H1 (cell line): ENCODE measurements at regions not wholly inside any gene's neighbourhood (a gene's known extent, or its start where the extent isn't known, plus 50 kb on each side); places are given as distances from the start of the nearest gene placed in this dataset.

ENCODE experiments used
- CTCF ChIA-PET: fragments of 300-600 bp; sonication (Branson Sonifier 250); formaldehyde crosslinking; loops from one replicate; lab custom pipeline; 2021; ENCODE audit not compliant: partially characterized antibody; lab: Charles Lee
- POLR2A ChIA-PET: fragments of 300-600 bp; sonication (Branson Sonifier 250); formaldehyde crosslinking; loops from one replicate; lab custom pipeline; 2021; ENCODE audit warnings: inconsistent platforms; ENCODE audit not compliant: partially characterized antibody; lab: Charles Lee
- DNase-seq, 2 experiments: peaks; one replicate each; pipeline versions ENCODE4 v3.0.0 to v3.0.0-alpha.2; 2010 to 2022; ENCODE audit warnings: low spot score in 2 of 2, low read depth in 1 of 2, mixed read lengths in 1 of 2
- FAIRE-seq: peaks from 2 replicates; lab custom pipeline; 2011; peaks lifted over from hg19 to GRCh38; lab: Jason Lieb, UNC
- H2AFZ ChIP-seq: 2 replicates; pipeline ENCODE4 v1.8.1; 2012; ENCODE audit warnings: low read length, inconsistent platforms
- H2AK5ac ChIP-seq: 2 replicates; pipeline ENCODE4 v1.6.1; 2013; ENCODE audit warnings: low read depth, low read length
- H2BK120ac ChIP-seq: replicated peaks from 2 replicates; pipeline ENCODE3; 2013; ENCODE audit warnings: low read depth, low read length, inconsistent platforms
- H2BK12ac ChIP-seq: 2 replicates; pipeline ENCODE4 v1.6.1; 2013; ENCODE audit warnings: low read depth, low read length
- H2BK15ac ChIP-seq: 2 replicates; pipeline ENCODE4 v1.6.1; 2013; ENCODE audit warnings: low read length
- H2BK20ac ChIP-seq: 2 replicates; pipeline ENCODE4 v1.6.1; 2013; ENCODE audit warnings: low read length
- H2BK5ac ChIP-seq: 2 replicates; pipeline ENCODE4 v1.6.1; 2013; ENCODE audit warnings: low read depth, low read length
- H3K14ac ChIP-seq: 2 replicates; pipeline ENCODE4 v1.6.1; 2013; ENCODE audit warnings: inconsistent platforms; ENCODE audit not compliant: insufficient read length
- H3K18ac ChIP-seq: 2 replicates; pipeline ENCODE4 v1.6.1; 2013; ENCODE audit warnings: low read length; ENCODE audit errors: extremely low read depth
- H3K23ac ChIP-seq: 2 replicates; pipeline ENCODE4 v1.6.1; 2013; ENCODE audit warnings: inconsistent platforms; ENCODE audit not compliant: insufficient read length
- H3K23me2 ChIP-seq: 2 replicates; pipeline ENCODE4 v1.6.1; 2013; ENCODE audit warnings: low read depth, low read length
- H3K27ac ChIP-seq: 2 replicates; pipeline ENCODE4 v1.6.1; 2011; ENCODE audit warnings: low read depth, low read length, inconsistent platforms
- H3K27me3 ChIP-seq, 4 experiments: replicated peaks in 1 of 4; 1 replicate in 1 of 4; 2 replicates in 3 of 4; pipeline versions ENCODE4 v1.6.1 to v1.8.1; 2011 to 2013; ENCODE audit warnings: low read length in 3 of 4, mild to moderate bottlenecking in 3 of 4, inconsistent platforms in 2 of 4, mixed read lengths in 2 of 4, moderate library complexity in 1 of 4; ENCODE audit not compliant: control insufficient read depth in 3 of 4, insufficient read depth in 3 of 4; ENCODE audit errors: extremely low read depth in 1 of 4
- H3K36me3 ChIP-seq, 4 experiments: 2 replicates each; pipeline versions ENCODE4 v1.6.1 to v1.8.1; 2011 to 2013; ENCODE audit warnings: mild to moderate bottlenecking in 4 of 4, low read length in 3 of 4, moderate library complexity in 2 of 4, control low read depth in 1 of 4, inconsistent platforms in 1 of 4; ENCODE audit not compliant: insufficient read depth in 4 of 4, control insufficient read depth in 2 of 4
- H3K4ac ChIP-seq: replicated peaks from 2 replicates; pipeline ENCODE3; 2013; ENCODE audit warnings: low read length, low read depth, mixed read lengths, inconsistent platforms; ENCODE audit not compliant: insufficient read length
- H3K4me1 ChIP-seq, 4 experiments: replicated peaks in 1 of 4; 1 replicate in 1 of 4; 2 replicates in 3 of 4; pipeline versions ENCODE4 v1.6.1 to v1.8.1; 2011 to 2013; ENCODE audit warnings: low read length in 3 of 4, inconsistent platforms in 2 of 4, mixed read lengths in 1 of 4; ENCODE audit not compliant: insufficient read depth in 4 of 4, control insufficient read depth in 3 of 4
- H3K4me2 ChIP-seq, 2 experiments: 2 replicates each; pipeline versions ENCODE4 v1.6.1 to v1.8.1; 2011 to 2013; ENCODE audit warnings: low read depth in 2 of 2, low read length in 2 of 2, control low read depth in 1 of 2, inconsistent platforms in 1 of 2, mild to moderate bottlenecking in 1 of 2; ENCODE audit not compliant: insufficient read depth in 1 of 2
- H3K4me3 ChIP-seq, 4 experiments: fragments of 200-600, 300-600 bp in 1 of 4; sonication (generic), shearing (Covaris generic), sonication (Bioruptor Twin) in 1 of 4; 2 replicates each; pipeline versions ENCODE4 v1.5.1 to v1.8.1; 2011 to 2016; ENCODE audit warnings: low read length in 4 of 4, low read depth in 3 of 4, control low read depth in 2 of 4, inconsistent platforms in 2 of 4, mild to moderate bottlenecking in 2 of 4, mixed read lengths in 1 of 4, moderate library complexity in 1 of 4; ENCODE audit not compliant: insufficient read depth in 2 of 4; ENCODE audit errors: extremely low read depth in 1 of 4
- H3K56ac ChIP-seq: replicated peaks from 2 replicates; pipeline ENCODE3; 2013; ENCODE audit warnings: low read depth, mild to moderate bottlenecking, mixed read lengths, low read length, inconsistent platforms; ENCODE audit not compliant: insufficient read length
- H3K79me1 ChIP-seq: 2 replicates; pipeline ENCODE4 v1.6.1; 2013; ENCODE audit warnings: low read depth, low read length, control low read depth
- H3K79me2 ChIP-seq, 2 experiments: 2 replicates each; pipeline versions ENCODE4 v1.6.1 to v1.8.1; 2012 to 2013; ENCODE audit warnings: low read length in 2 of 2, mild to moderate bottlenecking in 2 of 2, inconsistent platforms in 1 of 2; ENCODE audit not compliant: insufficient read depth in 2 of 2, control insufficient read depth in 1 of 2
- H3K9ac ChIP-seq, 4 experiments: replicated peaks in 1 of 4; 1 replicate in 1 of 4; 2 replicates in 3 of 4; pipeline versions ENCODE4 v1.6.1 to v1.8.1; 2011 to 2013; ENCODE audit warnings: low read depth in 3 of 4, low read length in 3 of 4, control low read depth in 2 of 4, mild to moderate bottlenecking in 2 of 4, moderate library complexity in 2 of 4, inconsistent platforms in 1 of 4; ENCODE audit errors: extremely low read depth in 1 of 4
- H3K9me3 ChIP-seq, 2 experiments: 2 replicates each; pipeline versions ENCODE4 v1.6.1 to v1.8.1; 2012 to 2013; ENCODE audit warnings: mild to moderate bottlenecking in 2 of 2, moderate library complexity in 2 of 2, control low read depth in 1 of 2, inconsistent platforms in 1 of 2, low read depth in 1 of 2, low read length in 1 of 2, mixed read lengths in 1 of 2; ENCODE audit not compliant: insufficient read depth in 2 of 2
- H4K20me1 ChIP-seq, 2 experiments: replicated peaks in 1 of 2; 2 replicates each; pipeline versions ENCODE3 to v1.8.1; 2011 to 2013; ENCODE audit warnings: inconsistent platforms in 2 of 2, low read length in 2 of 2, mild to moderate bottlenecking in 1 of 2; ENCODE audit not compliant: insufficient read depth in 2 of 2, control insufficient read depth in 1 of 2
- H4K5ac ChIP-seq: 2 replicates; pipeline ENCODE4 v1.6.1; 2013; ENCODE audit warnings: low read length, low read depth, mixed read lengths, inconsistent platforms; ENCODE audit not compliant: insufficient read length
- H4K8ac ChIP-seq: 2 replicates; pipeline ENCODE4 v1.8.0; 2013; ENCODE audit warnings: mild to moderate bottlenecking, moderate library complexity, low read length, inconsistent platforms; ENCODE audit not compliant: insufficient read depth; ENCODE audit errors: extremely low read depth
- H4K91ac ChIP-seq: replicated peaks from 2 replicates; pipeline ENCODE3; 2013; ENCODE audit warnings: low read length, mixed read lengths, inconsistent platforms; ENCODE audit not compliant: insufficient read length
- CBX8 ChIP-seq: fragments of 300-800, 300-1000 bp; sonication (generic); IDR thresholded peaks from 2 replicates; pipeline ENCODE4 v1.7.1; 2016; ENCODE audit warnings: low read depth, low read length, borderline replicate concordance
- CTBP2 ChIP-seq: IDR thresholded peaks from 2 replicates; pipeline ENCODE4 v1.7.0; 2011; ENCODE audit warnings: borderline replicate concordance, mild to moderate bottlenecking, moderate library complexity, mixed read lengths, low read length; ENCODE audit not compliant: insufficient read depth, insufficient read length
- JUND ChIP-seq: IDR thresholded peaks from 2 replicates; pipeline ENCODE4 v1.6.1; 2011; ENCODE audit warnings: mild to moderate bottlenecking, improper control_type of control experiment, low read length
- KDM4A ChIP-seq: IDR thresholded peaks from one replicate; pipeline ENCODE4 v1.7.1; 2012; ENCODE audit warnings: low read depth, mild to moderate bottlenecking, moderate library complexity, low read length, inconsistent platforms; ENCODE audit not compliant: severe bottlenecking
- POLR2AphosphoS5 ChIP-seq: IDR thresholded peaks from 2 replicates; pipeline ENCODE4 v1.6.1; 2011; ENCODE audit warnings: low read depth, low read length
- RBBP5 ChIP-seq: IDR thresholded peaks from 2 replicates; pipeline ENCODE4 v1.7.1; 2012; ENCODE audit warnings: low read depth, mild to moderate bottlenecking, inconsistent platforms, low read length, moderate library complexity, borderline replicate concordance
- RFX5 ChIP-seq: IDR thresholded peaks from 2 replicates; pipeline ENCODE4 v1.6.1; 2011; ENCODE audit warnings: low read depth, low read length, improper control_type of control experiment, borderline replicate concordance
- SAP30 ChIP-seq: fragments of 300-600 bp; sonication (generic); IDR thresholded peaks from 2 replicates; pipeline ENCODE4 v1.7.1; 2012; ENCODE audit warnings: low read length, moderate library complexity, mild to moderate bottlenecking, inconsistent platforms; ENCODE audit not compliant: insufficient read depth, insufficient replicate concordance
- SIRT6 ChIP-seq: IDR thresholded peaks from one replicate; pipeline ENCODE4 v1.7.1; 2012; ENCODE audit warnings: low read length, inconsistent platforms
- SP4 ChIP-seq: IDR thresholded peaks from 2 replicates; pipeline ENCODE4 v1.6.1; 2012; ENCODE audit warnings: low read length, inconsistent platforms
- WGBS, 2 experiments: shearing (Covaris generic) in 1 of 2; methylation state at CpG; one replicate each; pipeline versions ENCODE4 v1.1.6 to v1.1.7; 2013 to 2015; ENCODE audit warnings: low lambda C conversion rate in 2 of 2, mixed read lengths in 2 of 2, inconsistent platforms in 1 of 2, low coverage in 1 of 2, missing lambda C conversion rate in 1 of 2; ENCODE audit not compliant: insufficient replicate concordance in 2 of 2, insufficient coverage in 1 of 2, insufficient read length in 1 of 2; ENCODE audit errors: extremely low coverage in 1 of 2, missing lambda C conversion rate in 1 of 2; 5-methylcytosine and 5-hydroxymethylcytosine counted together
- TF ChIP-seq, protein P1 (sequence below): IDR thresholded peaks from 2 replicates; pipeline ENCODE4 v1.6.1; 2012; ENCODE audit warnings: inconsistent platforms
- TF ChIP-seq, protein P2 (sequence below): IDR thresholded peaks from 2 replicates; pipeline ENCODE4 v1.6.1; 2012; ENCODE audit warnings: low read length, inconsistent platforms

DNA sequence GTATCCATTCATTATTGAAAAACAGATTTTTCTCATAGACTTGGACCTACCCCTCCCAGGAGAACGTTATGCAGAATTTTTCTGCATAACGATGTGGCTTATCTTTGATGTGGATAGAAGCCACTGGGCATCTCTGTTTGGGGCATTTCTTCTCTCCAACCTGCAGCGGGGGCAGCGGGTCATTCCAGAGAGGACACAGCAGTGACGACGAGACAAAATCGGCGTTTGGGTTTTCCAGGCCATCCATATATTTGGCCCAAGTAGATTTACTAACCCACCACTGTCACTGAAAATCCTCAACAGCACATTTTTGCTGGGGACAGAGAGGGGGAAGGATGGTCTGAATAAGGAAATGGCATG lies 299.3 kb upstream of the PITRM1 start:
- Histone ChIP-seq H3K79me2 (no peaks in the 10 kb centered on the region), H2AFZ (no peak overlapping the region), H2BK15ac (no peak overlapping the region), H2BK120ac (peak overlapping the region; percentile 38), H3K18ac (no peak overlapping the region; the same call in 1 of the 2 replicates), H3K4ac (no peak overlapping the region), H3K23ac (no peak overlapping the region), H3K56ac (no peak overlapping the region), H3K79me1 (no peaks in the 10 kb centered on the region; the same call in 1 of the 2 replicates), H3K4me1 (peaks cover 0 to 6% (median 2%) of the 10 kb centered on the region in 4 experiments; a peak in 4 of 7 replicates), H2BK12ac (peak overlapping the region; percentile 39; the same call in 1 of the 2 replicates), H3K36me3 (no peaks in the 10 kb centered on the region), H4K5ac (no peak overlapping the region), H3K23me2 (no peaks in the 10 kb centered on the region), H2AK5ac (0 out of 2 replicates have a peak overlapping the region, but pooled peaks have one; percentile 70), H4K91ac (peak overlapping the region; percentile 62), H2BK20ac (no peak overlapping the region), H2BK5ac (no peak overlapping the region), H3K9ac (no peak overlapping the region), H4K8ac (no peak overlapping the region), H4K20me1 (no peaks in the 10 kb centered on the region), H3K4me3 (no peak overlapping the region), H3K27ac (no peak overlapping the region), H3K9me3 (no peaks in the 10 kb centered on the region), H3K27me3 (no peaks in the 10 kb centered on the region), H3K4me2 (peak overlapping the region in 1 of 2 experiments; percentile 42; a peak in 1 of 4 replicates), H3K14ac (no peak overlapping the region)
- DNase-seq (no peak), FAIRE-seq (no peak)
- POLR2A ChIA-PET = no interaction called here
- WGBS, 2 experiments = 73% methylated on average over 8 of the region's 8 CpGs; no CpG with 5 or more reads in 1 of the 2 experiments
- CTCF ChIA-PET = no interaction called here
- no peak for TF ChIP-seq JUND
- TF ChIP-seq CBX8 = no peak
- TF ChIP-seq KDM4A = no peak
- TF ChIP-seq RBBP5 = no peak
- TF ChIP-seq SAP30 = no peak
- TF ChIP-seq POLR2AphosphoS5 = no peak
- TF ChIP-seq SP4 = no peak
- TF ChIP-seq CTBP2 = no peak
- TF ChIP-seq, protein P1, sequence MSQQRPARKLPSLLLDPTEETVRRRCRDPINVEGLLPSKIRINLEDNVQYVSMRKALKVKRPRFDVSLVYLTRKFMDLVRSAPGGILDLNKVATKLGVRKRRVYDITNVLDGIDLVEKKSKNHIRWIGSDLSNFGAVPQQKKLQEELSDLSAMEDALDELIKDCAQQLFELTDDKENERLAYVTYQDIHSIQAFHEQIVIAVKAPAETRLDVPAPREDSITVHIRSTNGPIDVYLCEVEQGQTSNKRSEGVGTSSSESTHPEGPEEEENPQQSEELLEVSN = no peak
- no peak for TF ChIP-seq SIRT6
- TF ChIP-seq, protein P2, sequence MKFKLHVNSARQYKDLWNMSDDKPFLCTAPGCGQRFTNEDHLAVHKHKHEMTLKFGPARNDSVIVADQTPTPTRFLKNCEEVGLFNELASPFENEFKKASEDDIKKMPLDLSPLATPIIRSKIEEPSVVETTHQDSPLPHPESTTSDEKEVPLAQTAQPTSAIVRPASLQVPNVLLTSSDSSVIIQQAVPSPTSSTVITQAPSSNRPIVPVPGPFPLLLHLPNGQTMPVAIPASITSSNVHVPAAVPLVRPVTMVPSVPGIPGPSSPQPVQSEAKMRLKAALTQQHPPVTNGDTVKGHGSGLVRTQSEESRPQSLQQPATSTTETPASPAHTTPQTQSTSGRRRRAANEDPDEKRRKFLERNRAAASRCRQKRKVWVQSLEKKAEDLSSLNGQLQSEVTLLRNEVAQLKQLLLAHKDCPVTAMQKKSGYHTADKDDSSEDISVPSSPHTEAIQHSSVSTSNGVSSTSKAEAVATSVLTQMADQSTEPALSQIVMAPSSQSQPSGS = no peak
- no peak for TF ChIP-seq RFX5
